H1 (cell line): ENCODE measurements at regions not wholly inside any gene's neighbourhood (a gene's known extent, or its start where the extent isn't known, plus 50 kb on each side); places are given as distances from the start of the nearest gene placed in this dataset.

ENCODE experiments used
- CTCF ChIA-PET: fragments of 300-600 bp; sonication (Branson Sonifier 250); formaldehyde crosslinking; loops from one replicate; lab custom pipeline; 2021; ENCODE audit not compliant: partially characterized antibody; lab: Charles Lee
- POLR2A ChIA-PET: fragments of 300-600 bp; sonication (Branson Sonifier 250); formaldehyde crosslinking; loops from one replicate; lab custom pipeline; 2021; ENCODE audit warnings: inconsistent platforms; ENCODE audit not compliant: partially characterized antibody; lab: Charles Lee
- DNase-seq, 2 experiments: peaks; one replicate each; pipeline versions ENCODE4 v3.0.0 to v3.0.0-alpha.2; 2010 to 2022; ENCODE audit warnings: low spot score in 2 of 2, low read depth in 1 of 2, mixed read lengths in 1 of 2
- FAIRE-seq: peaks from 2 replicates; lab custom pipeline; 2011; peaks lifted over from hg19 to GRCh38; lab: Jason Lieb, UNC
- H2AFZ ChIP-seq: 2 replicates; pipeline ENCODE4 v1.8.1; 2012; ENCODE audit warnings: low read length, inconsistent platforms
- H2AK5ac ChIP-seq: 2 replicates; pipeline ENCODE4 v1.6.1; 2013; ENCODE audit warnings: low read depth, low read length
- H2BK120ac ChIP-seq: replicated peaks from 2 replicates; pipeline ENCODE3; 2013; ENCODE audit warnings: low read depth, low read length, inconsistent platforms
- H2BK12ac ChIP-seq: 2 replicates; pipeline ENCODE4 v1.6.1; 2013; ENCODE audit warnings: low read depth, low read length
- H2BK15ac ChIP-seq: 2 replicates; pipeline ENCODE4 v1.6.1; 2013; ENCODE audit warnings: low read length
- H2BK20ac ChIP-seq: 2 replicates; pipeline ENCODE4 v1.6.1; 2013; ENCODE audit warnings: low read length
- H2BK5ac ChIP-seq: 2 replicates; pipeline ENCODE4 v1.6.1; 2013; ENCODE audit warnings: low read depth, low read length
- H3K14ac ChIP-seq: 2 replicates; pipeline ENCODE4 v1.6.1; 2013; ENCODE audit warnings: inconsistent platforms; ENCODE audit not compliant: insufficient read length
- H3K18ac ChIP-seq: 2 replicates; pipeline ENCODE4 v1.6.1; 2013; ENCODE audit warnings: low read length; ENCODE audit errors: extremely low read depth
- H3K23ac ChIP-seq: 2 replicates; pipeline ENCODE4 v1.6.1; 2013; ENCODE audit warnings: inconsistent platforms; ENCODE audit not compliant: insufficient read length
- H3K23me2 ChIP-seq: 2 replicates; pipeline ENCODE4 v1.6.1; 2013; ENCODE audit warnings: low read depth, low read length
- H3K27ac ChIP-seq: 2 replicates; pipeline ENCODE4 v1.6.1; 2011; ENCODE audit warnings: low read depth, low read length, inconsistent platforms
- H3K27me3 ChIP-seq, 4 experiments: replicated peaks in 1 of 4; 1 replicate in 1 of 4; 2 replicates in 3 of 4; pipeline versions ENCODE4 v1.6.1 to v1.8.1; 2011 to 2013; ENCODE audit warnings: low read length in 3 of 4, mild to moderate bottlenecking in 3 of 4, inconsistent platforms in 2 of 4, mixed read lengths in 2 of 4, moderate library complexity in 1 of 4; ENCODE audit not compliant: control insufficient read depth in 3 of 4, insufficient read depth in 3 of 4; ENCODE audit errors: extremely low read depth in 1 of 4
- H3K36me3 ChIP-seq, 4 experiments: 2 replicates each; pipeline versions ENCODE4 v1.6.1 to v1.8.1; 2011 to 2013; ENCODE audit warnings: mild to moderate bottlenecking in 4 of 4, low read length in 3 of 4, moderate library complexity in 2 of 4, control low read depth in 1 of 4, inconsistent platforms in 1 of 4; ENCODE audit not compliant: insufficient read depth in 4 of 4, control insufficient read depth in 2 of 4
- H3K4ac ChIP-seq: replicated peaks from 2 replicates; pipeline ENCODE3; 2013; ENCODE audit warnings: low read length, low read depth, mixed read lengths, inconsistent platforms; ENCODE audit not compliant: insufficient read length
- H3K4me1 ChIP-seq, 4 experiments: replicated peaks in 1 of 4; 1 replicate in 1 of 4; 2 replicates in 3 of 4; pipeline versions ENCODE4 v1.6.1 to v1.8.1; 2011 to 2013; ENCODE audit warnings: low read length in 3 of 4, inconsistent platforms in 2 of 4, mixed read lengths in 1 of 4; ENCODE audit not compliant: insufficient read depth in 4 of 4, control insufficient read depth in 3 of 4
- H3K4me2 ChIP-seq, 2 experiments: 2 replicates each; pipeline versions ENCODE4 v1.6.1 to v1.8.1; 2011 to 2013; ENCODE audit warnings: low read depth in 2 of 2, low read length in 2 of 2, control low read depth in 1 of 2, inconsistent platforms in 1 of 2, mild to moderate bottlenecking in 1 of 2; ENCODE audit not compliant: insufficient read depth in 1 of 2
- H3K4me3 ChIP-seq, 4 experiments: fragments of 200-600, 300-600 bp in 1 of 4; sonication (generic), shearing (Covaris generic), sonication (Bioruptor Twin) in 1 of 4; 2 replicates each; pipeline versions ENCODE4 v1.5.1 to v1.8.1; 2011 to 2016; ENCODE audit warnings: low read length in 4 of 4, low read depth in 3 of 4, control low read depth in 2 of 4, inconsistent platforms in 2 of 4, mild to moderate bottlenecking in 2 of 4, mixed read lengths in 1 of 4, moderate library complexity in 1 of 4; ENCODE audit not compliant: insufficient read depth in 2 of 4; ENCODE audit errors: extremely low read depth in 1 of 4
- H3K56ac ChIP-seq: replicated peaks from 2 replicates; pipeline ENCODE3; 2013; ENCODE audit warnings: low read depth, mild to moderate bottlenecking, mixed read lengths, low read length, inconsistent platforms; ENCODE audit not compliant: insufficient read length
- H3K79me1 ChIP-seq: 2 replicates; pipeline ENCODE4 v1.6.1; 2013; ENCODE audit warnings: low read depth, low read length, control low read depth
- H3K79me2 ChIP-seq, 2 experiments: 2 replicates each; pipeline versions ENCODE4 v1.6.1 to v1.8.1; 2012 to 2013; ENCODE audit warnings: low read length in 2 of 2, mild to moderate bottlenecking in 2 of 2, inconsistent platforms in 1 of 2; ENCODE audit not compliant: insufficient read depth in 2 of 2, control insufficient read depth in 1 of 2
- H3K9ac ChIP-seq, 4 experiments: replicated peaks in 1 of 4; 1 replicate in 1 of 4; 2 replicates in 3 of 4; pipeline versions ENCODE4 v1.6.1 to v1.8.1; 2011 to 2013; ENCODE audit warnings: low read depth in 3 of 4, low read length in 3 of 4, control low read depth in 2 of 4, mild to moderate bottlenecking in 2 of 4, moderate library complexity in 2 of 4, inconsistent platforms in 1 of 4; ENCODE audit errors: extremely low read depth in 1 of 4
- H3K9me3 ChIP-seq, 2 experiments: 2 replicates each; pipeline versions ENCODE4 v1.6.1 to v1.8.1; 2012 to 2013; ENCODE audit warnings: mild to moderate bottlenecking in 2 of 2, moderate library complexity in 2 of 2, control low read depth in 1 of 2, inconsistent platforms in 1 of 2, low read depth in 1 of 2, low read length in 1 of 2, mixed read lengths in 1 of 2; ENCODE audit not compliant: insufficient read depth in 2 of 2
- H4K20me1 ChIP-seq, 2 experiments: replicated peaks in 1 of 2; 2 replicates each; pipeline versions ENCODE3 to v1.8.1; 2011 to 2013; ENCODE audit warnings: inconsistent platforms in 2 of 2, low read length in 2 of 2, mild to moderate bottlenecking in 1 of 2; ENCODE audit not compliant: insufficient read depth in 2 of 2, control insufficient read depth in 1 of 2
- H4K5ac ChIP-seq: 2 replicates; pipeline ENCODE4 v1.6.1; 2013; ENCODE audit warnings: low read length, low read depth, mixed read lengths, inconsistent platforms; ENCODE audit not compliant: insufficient read length
- H4K8ac ChIP-seq: 2 replicates; pipeline ENCODE4 v1.8.0; 2013; ENCODE audit warnings: mild to moderate bottlenecking, moderate library complexity, low read length, inconsistent platforms; ENCODE audit not compliant: insufficient read depth; ENCODE audit errors: extremely low read depth
- H4K91ac ChIP-seq: replicated peaks from 2 replicates; pipeline ENCODE3; 2013; ENCODE audit warnings: low read length, mixed read lengths, inconsistent platforms; ENCODE audit not compliant: insufficient read length
- POLR2A ChIP-seq, 2 experiments: IDR thresholded peaks; 1 replicate in 1 of 2; 2 replicates in 1 of 2; pipeline ENCODE4 v1.6.1; 2011; ENCODE audit warnings: low read depth in 2 of 2, low read length in 2 of 2, mild to moderate bottlenecking in 2 of 2; ENCODE audit errors: control extremely low read depth in 1 of 2
- SIRT6 ChIP-seq: IDR thresholded peaks from one replicate; pipeline ENCODE4 v1.7.1; 2012; ENCODE audit warnings: low read length, inconsistent platforms
- YY1 ChIP-seq: IDR thresholded peaks from 2 replicates; pipeline ENCODE4 v1.6.1; 2011; ENCODE audit warnings: low read depth, mild to moderate bottlenecking, low read length
- WGBS, 2 experiments: shearing (Covaris generic) in 1 of 2; methylation state at CpG; one replicate each; pipeline versions ENCODE4 v1.1.6 to v1.1.7; 2013 to 2015; ENCODE audit warnings: low lambda C conversion rate in 2 of 2, mixed read lengths in 2 of 2, inconsistent platforms in 1 of 2, low coverage in 1 of 2, missing lambda C conversion rate in 1 of 2; ENCODE audit not compliant: insufficient replicate concordance in 2 of 2, insufficient coverage in 1 of 2, insufficient read length in 1 of 2; ENCODE audit errors: extremely low coverage in 1 of 2, missing lambda C conversion rate in 1 of 2; 5-methylcytosine and 5-hydroxymethylcytosine counted together
- TF ChIP-seq, protein P1 (sequence below): IDR thresholded peaks from 2 replicates; pipeline ENCODE4 v1.6.1; 2011; ENCODE audit warnings: low read depth, mild to moderate bottlenecking, low read length; ENCODE audit not compliant: insufficient read depth
- TF ChIP-seq, protein P2 (sequence below): IDR thresholded peaks from 2 replicates; pipeline ENCODE4 v1.6.1; 2012; ENCODE audit warnings: inconsistent platforms

DNA sequence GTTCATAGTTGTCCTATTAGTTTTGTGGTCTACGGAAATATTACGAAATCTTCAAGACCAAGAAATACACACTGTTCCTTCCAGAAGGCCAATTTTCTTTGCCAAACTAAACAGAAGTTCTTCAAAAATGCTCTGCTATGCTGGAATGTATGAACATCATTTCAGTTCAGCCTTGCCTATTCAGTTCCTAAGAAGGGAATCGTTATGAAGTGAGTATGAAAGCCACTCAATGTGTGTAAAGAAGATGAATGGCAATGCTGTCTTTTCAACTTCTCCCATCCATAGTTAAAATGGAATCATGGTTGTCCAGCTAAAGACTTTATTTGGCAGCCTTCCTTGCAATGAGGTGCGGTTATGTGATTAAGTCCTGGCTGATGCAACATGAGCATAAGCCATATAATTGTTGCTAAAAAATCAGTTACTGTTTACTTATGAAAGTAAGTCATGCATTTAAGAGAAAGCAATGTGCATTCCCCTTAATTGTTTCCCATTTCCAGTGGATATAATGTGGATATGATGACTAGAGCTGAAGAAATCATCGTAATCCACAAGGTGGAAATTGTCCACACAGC, 73.8 kb upstream of the PTPRR start:
- Histone ChIP-seq H4K8ac (no peak overlapping the region), H4K91ac (no peak overlapping the region), H2BK15ac (no peak overlapping the region), H3K36me3 (no peaks in the 10 kb centered on the region), H3K9ac (no peak overlapping the region), H3K4me2 (no peak overlapping the region), H3K9me3 (no peaks in the 10 kb centered on the region), H2AK5ac (no peak overlapping the region), H3K18ac (no peak overlapping the region), H4K20me1 (no peaks in the 10 kb centered on the region), H3K79me1 (no peaks in the 10 kb centered on the region), H3K4me1 (no peaks in the 10 kb centered on the region), H3K23me2 (no peaks in the 10 kb centered on the region), H3K23ac (no peak overlapping the region), H3K4me3 (no peak overlapping the region), H3K4ac (no peak overlapping the region), H3K14ac (no peak overlapping the region), H2AFZ (no peak overlapping the region), H2BK5ac (no peak overlapping the region), H3K27ac (no peak overlapping the region), H2BK120ac (no peak overlapping the region), H3K27me3 (no peaks in the 10 kb centered on the region), H2BK12ac (no peak overlapping the region), H3K56ac (no peak overlapping the region), H3K79me2 (no peaks in the 10 kb centered on the region), H2BK20ac (no peak overlapping the region), H4K5ac (no peak overlapping the region)
- 93% methylated on average over 5 of the region's 5 CpGs; no CpG with 5 or more reads in 1 of the 2 experiments for WGBS, 2 experiments
- POLR2A ChIA-PET = no interaction called here
- FAIRE-seq = no peak
- CTCF ChIA-PET = interaction anchor here (0.6 to 1.4 kb wide), 4 partner anchors 8 to 1115 kb away, joined by 3 to 5 read pairs (median 4); no protein-coding TSS in a partner anchor
- no peak for DNase-seq
- TF ChIP-seq, protein P1, sequence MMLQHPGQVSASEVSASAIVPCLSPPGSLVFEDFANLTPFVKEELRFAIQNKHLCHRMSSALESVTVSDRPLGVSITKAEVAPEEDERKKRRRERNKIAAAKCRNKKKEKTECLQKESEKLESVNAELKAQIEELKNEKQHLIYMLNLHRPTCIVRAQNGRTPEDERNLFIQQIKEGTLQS = no peak
- TF ChIP-seq, protein P2, sequence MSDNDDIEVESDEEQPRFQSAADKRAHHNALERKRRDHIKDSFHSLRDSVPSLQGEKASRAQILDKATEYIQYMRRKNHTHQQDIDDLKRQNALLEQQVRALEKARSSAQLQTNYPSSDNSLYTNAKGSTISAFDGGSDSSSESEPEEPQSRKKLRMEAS = no peak
- TF ChIP-seq POLR2A (IDR thresholded peaks at IDR 0.05; ENCODE audit: control extremely low read depth in 1 of 2, low read depth in 2 of 2, low read length in 2 of 2) (no peak), SIRT6 (no peak), YY1 (no peak)
